ENCODE measurements at regions not wholly inside any gene's neighbourhood (a gene's known extent, or its start where the extent isn't known, plus 50 kb on each side); places are given as distances from the start of the nearest gene placed in this dataset.

DNA sequence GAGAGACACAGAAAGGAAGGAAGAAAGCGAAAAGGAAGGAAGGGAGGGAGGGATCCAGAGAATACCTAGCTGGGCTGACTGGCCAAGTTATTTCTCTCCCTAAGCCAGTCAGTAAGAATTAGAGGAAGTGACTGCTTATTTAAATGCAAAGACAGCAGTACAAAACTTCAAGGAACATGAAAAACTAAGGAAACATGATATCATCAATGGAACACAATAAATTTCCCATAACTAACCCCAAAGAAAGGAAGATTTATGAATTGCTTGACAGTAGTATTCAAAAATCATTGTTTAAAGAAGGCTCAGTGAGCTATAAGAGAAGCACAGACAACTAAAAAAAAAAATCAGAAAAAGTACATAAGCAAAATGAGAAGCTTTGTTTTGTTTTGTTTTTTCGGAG is 252.3 kb upstream of the SASH1 start:
- H3K27ac ChIP-seq (ENCODE audit: low read length) = no peak overlapping the region
- H2AFZ ChIP-seq (ENCODE audit: low read length) = no peak overlapping the region
- no peaks in the 10 kb centered on the region for H3K79me2 ChIP-seq (ENCODE audit: low read length)
- no peak for DNase-seq
- H3K9me3 ChIP-seq (ENCODE audit: low read length) = no peaks in the 10 kb centered on the region
- no peak overlapping the region for H3K4me2 ChIP-seq (ENCODE audit: low read depth, low read length, poor library complexity, severe bottlenecking)
- H3K4me1 ChIP-seq (ENCODE audit: low read length) = no peaks in the 10 kb centered on the region
- H3K4me3 ChIP-seq (ENCODE audit: low read length) = no peak overlapping the region
- no peak overlapping the region for H3K9ac ChIP-seq (ENCODE audit: low read length)
- no peaks in the 10 kb centered on the region for H3K9me2 ChIP-seq (replicated peaks; ENCODE audit: insufficient read depth, low read length)
- H3K36me3 ChIP-seq (ENCODE audit: insufficient read depth, low read length) = no peaks in the 10 kb centered on the region
- no peaks in the 10 kb centered on the region for H4K20me1 ChIP-seq (ENCODE audit: insufficient read depth, low read depth, low read length)
- H3K27me3 ChIP-seq (ENCODE audit: low read length) = 0 out of 2 replicates have a peak, but pooled peaks cover 3% of the 10 kb centered on the region

DNA sequence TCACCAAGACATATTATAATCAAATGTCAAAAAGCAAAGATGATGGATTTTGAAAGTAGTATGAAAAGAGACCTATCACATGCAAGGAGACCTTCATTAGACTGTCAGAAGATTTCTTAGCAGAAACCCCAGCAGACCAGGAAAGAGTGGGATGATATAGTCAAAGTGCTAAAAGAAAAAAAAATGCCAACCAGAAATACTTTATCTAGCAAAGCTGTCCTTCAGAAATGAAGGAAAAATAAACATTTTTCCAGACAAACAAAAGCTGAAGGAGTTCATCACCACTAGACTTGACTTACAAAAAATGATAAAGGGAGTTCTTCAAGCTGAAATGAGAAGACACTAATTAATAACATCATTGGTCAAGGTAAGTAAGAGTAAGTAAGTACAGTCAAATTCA is 251.2 kb upstream of the SASH1 start:
- H4K20me1 ChIP-seq (ENCODE audit: insufficient read depth, low read depth, low read length) = no peaks in the 10 kb centered on the region
- H3K27ac ChIP-seq (ENCODE audit: low read length) = no peak overlapping the region
- no peak overlapping the region for H3K9ac ChIP-seq (ENCODE audit: low read length)
- H3K9me2 ChIP-seq (replicated peaks; ENCODE audit: insufficient read depth, low read length) = no peaks in the 10 kb centered on the region
- H2AFZ ChIP-seq (ENCODE audit: low read length) = no peak overlapping the region
- no peaks in the 10 kb centered on the region for H3K9me3 ChIP-seq (ENCODE audit: low read length)
- H3K27me3 ChIP-seq (ENCODE audit: low read length) = 0 out of 2 replicates have a peak, but pooled peaks cover 3% of the 10 kb centered on the region
- H3K4me2 ChIP-seq (ENCODE audit: low read depth, low read length, poor library complexity, severe bottlenecking) = no peak overlapping the region
- H3K4me3 ChIP-seq (ENCODE audit: low read length) = no peak overlapping the region
- no peaks in the 10 kb centered on the region for H3K79me2 ChIP-seq (ENCODE audit: low read length)
- no peak for DNase-seq
- H3K4me1 ChIP-seq (ENCODE audit: low read length) = no peaks in the 10 kb centered on the region
- no peaks in the 10 kb centered on the region for H3K36me3 ChIP-seq (ENCODE audit: insufficient read depth, low read length)

DNA sequence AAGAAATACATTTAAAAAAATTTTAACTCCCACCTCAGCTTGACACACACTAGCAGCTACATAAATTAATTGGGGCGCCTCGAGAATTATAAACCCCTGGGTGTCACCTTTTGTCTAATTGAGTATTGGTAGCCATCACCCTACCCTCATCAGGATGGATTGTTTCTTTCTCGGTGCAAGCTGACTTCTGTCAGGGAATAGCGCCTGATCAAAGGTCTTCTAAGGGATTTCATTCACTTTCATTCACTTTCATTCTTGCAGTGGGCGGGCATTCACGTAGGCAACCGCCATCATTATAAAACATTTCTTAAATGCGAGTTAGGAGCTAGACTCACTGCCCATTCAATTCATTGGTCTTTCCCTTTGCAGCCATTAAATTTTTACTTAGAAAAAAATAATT is 239.2 kb upstream of the SASH1 start:
- H3K4me1 ChIP-seq (ENCODE audit: low read length) = no peaks in the 10 kb centered on the region
- no peaks in the 10 kb centered on the region for H3K9me2 ChIP-seq (replicated peaks; ENCODE audit: insufficient read depth, low read length)
- H3K36me3 ChIP-seq (ENCODE audit: insufficient read depth, low read length) = no peaks in the 10 kb centered on the region
- no peak overlapping the region for H3K4me2 ChIP-seq (ENCODE audit: low read depth, low read length, poor library complexity, severe bottlenecking)
- no peak overlapping the region for H3K27ac ChIP-seq (ENCODE audit: low read length)
- no peaks in the 10 kb centered on the region for H3K9me3 ChIP-seq (ENCODE audit: low read length)
- no peaks in the 10 kb centered on the region for H4K20me1 ChIP-seq (ENCODE audit: insufficient read depth, low read depth, low read length)
- DNase-seq = no peak
- H2AFZ ChIP-seq (ENCODE audit: low read length) = no peak overlapping the region
- H3K79me2 ChIP-seq (ENCODE audit: low read length) = no peaks in the 10 kb centered on the region
- no peak overlapping the region for H3K4me3 ChIP-seq (ENCODE audit: low read length)
- H3K9ac ChIP-seq (ENCODE audit: low read length) = no peak overlapping the region
- H3K27me3 ChIP-seq (ENCODE audit: low read length) = no peaks in the 10 kb centered on the region

DNA sequence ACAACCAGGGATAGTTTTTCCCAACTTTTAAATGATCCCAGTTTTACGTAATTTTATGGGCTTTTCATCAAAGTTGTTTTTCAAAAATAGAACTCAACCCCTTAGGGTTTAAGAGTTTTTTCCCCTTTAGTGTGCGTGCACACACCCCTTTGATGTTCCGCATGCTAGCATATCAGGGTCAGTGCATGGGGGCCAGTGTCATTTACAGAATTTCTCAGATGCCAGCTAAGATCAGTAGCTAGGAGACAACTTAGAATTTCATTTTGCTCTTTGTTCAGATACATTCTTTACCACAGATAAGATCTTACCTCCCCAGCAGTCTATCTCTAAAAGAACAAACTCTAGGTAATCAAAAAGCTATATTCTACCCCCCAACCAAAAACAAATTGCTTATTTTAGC is 238.5 kb upstream of the SASH1 start:
- Histone ChIP-seq H3K27ac (ENCODE audit: low read length) (no peak overlapping the region), H3K4me1 (ENCODE audit: low read length) (no peaks in the 10 kb centered on the region), H2AFZ (ENCODE audit: low read length) (no peak overlapping the region), H3K4me3 (ENCODE audit: low read length) (no peak overlapping the region), H3K9me3 (ENCODE audit: low read length) (no peaks in the 10 kb centered on the region), H3K4me2 (ENCODE audit: low read depth, low read length, poor library complexity, severe bottlenecking) (no peak overlapping the region), H3K27me3 (ENCODE audit: low read length) (no peaks in the 10 kb centered on the region), H3K79me2 (ENCODE audit: low read length) (no peaks in the 10 kb centered on the region), H3K36me3 (ENCODE audit: insufficient read depth, low read length) (no peaks in the 10 kb centered on the region), H4K20me1 (ENCODE audit: insufficient read depth, low read depth, low read length) (no peaks in the 10 kb centered on the region), H3K9ac (ENCODE audit: low read length) (no peak overlapping the region), H3K9me2 (replicated peaks; ENCODE audit: insufficient read depth, low read length) (no peaks in the 10 kb centered on the region)
- DNase-seq = no peak

DNA sequence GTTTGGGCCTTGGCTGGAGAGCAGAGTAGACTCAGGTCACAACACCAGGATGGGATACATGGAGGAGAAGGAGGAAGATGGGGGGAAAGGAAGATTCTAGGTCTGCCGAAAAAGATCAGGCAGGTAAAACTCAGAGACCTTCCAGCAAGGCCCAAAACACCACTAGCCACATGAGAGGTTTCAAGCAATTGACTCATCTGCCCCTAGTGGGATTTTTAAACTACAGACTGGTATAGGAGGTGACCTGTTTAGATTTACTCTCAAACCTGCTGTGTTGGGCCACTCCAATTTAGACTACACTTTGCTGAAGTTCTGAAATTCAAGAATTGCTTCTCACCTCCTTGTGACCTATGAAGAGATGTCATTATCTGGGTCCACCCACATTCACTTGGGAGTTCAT is 236.9 kb upstream of the SASH1 start:
- H3K4me3 ChIP-seq (ENCODE audit: low read length) = no peak overlapping the region

DNA sequence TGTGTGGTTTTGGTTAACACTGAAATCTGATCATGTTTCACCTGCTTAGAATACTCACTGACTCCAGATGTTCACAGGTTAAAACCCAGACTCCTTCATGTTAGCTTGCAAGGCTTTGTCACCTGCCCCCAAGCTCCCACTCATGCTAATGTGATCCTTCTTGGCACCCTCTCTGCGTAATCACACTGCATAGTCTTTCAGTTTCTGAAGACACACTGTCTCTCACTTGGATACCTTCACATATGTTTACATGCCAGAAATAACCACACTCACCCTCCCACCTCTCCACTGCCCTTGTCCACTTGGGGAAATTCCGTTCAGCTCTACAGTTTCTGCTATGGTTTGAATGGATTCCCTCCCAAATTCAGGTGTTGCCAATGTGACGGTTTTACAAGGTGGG is 234.7 kb upstream of the SASH1 start:
- H3K27me3 ChIP-seq (ENCODE audit: low read length) = no peaks in the 10 kb centered on the region

More for the DNA sequence above, 236.9 kb upstream of the SASH1 start:
- no peak overlapping the region for H3K4me2 ChIP-seq (ENCODE audit: low read depth, low read length, poor library complexity, severe bottlenecking)
- H3K36me3 ChIP-seq (ENCODE audit: insufficient read depth, low read length) = no peaks in the 10 kb centered on the region
- H3K4me1 ChIP-seq (ENCODE audit: low read length) = no peaks in the 10 kb centered on the region
- no peak overlapping the region for H3K27ac ChIP-seq (ENCODE audit: low read length)
- DNase-seq = no peak
- no peaks in the 10 kb centered on the region for H3K9me2 ChIP-seq (replicated peaks; ENCODE audit: insufficient read depth, low read length)
- no peaks in the 10 kb centered on the region for H3K79me2 ChIP-seq (ENCODE audit: low read length)
- no peaks in the 10 kb centered on the region for H4K20me1 ChIP-seq (ENCODE audit: insufficient read depth, low read depth, low read length)
- no peak overlapping the region for H2AFZ ChIP-seq (ENCODE audit: low read length)
- no peaks in the 10 kb centered on the region for H3K9me3 ChIP-seq (ENCODE audit: low read length)
- no peak overlapping the region for H3K9ac ChIP-seq (ENCODE audit: low read length)
- no peaks in the 10 kb centered on the region for H3K27me3 ChIP-seq (ENCODE audit: low read length)

DNA sequence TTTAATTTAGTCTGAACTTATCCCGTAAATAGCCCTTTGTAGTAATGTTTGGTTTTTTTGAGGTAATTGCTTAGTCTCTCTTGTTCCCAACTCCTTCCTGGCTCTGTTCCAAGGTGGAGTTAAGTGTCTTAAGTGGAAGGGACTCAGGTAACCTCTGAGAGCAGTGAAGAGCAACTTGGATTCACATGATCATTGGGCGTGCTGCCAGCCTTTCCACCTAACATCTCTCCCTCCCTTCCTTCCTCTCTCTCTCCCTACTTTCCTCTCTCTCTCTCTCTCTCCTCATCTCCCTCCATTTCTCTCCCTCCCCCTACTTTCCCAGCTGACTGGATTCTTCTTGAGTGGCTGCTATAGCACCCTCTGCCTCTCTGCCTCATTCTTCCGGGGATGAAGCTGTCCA is 232.9 kb upstream of the SASH1 start:
- no peak overlapping the region for H2AFZ ChIP-seq (ENCODE audit: low read length)
- no peaks in the 10 kb centered on the region for H3K36me3 ChIP-seq (ENCODE audit: insufficient read depth, low read length)
- no peak overlapping the region for H3K4me3 ChIP-seq (ENCODE audit: low read length)
- H3K4me1 ChIP-seq (ENCODE audit: low read length) = no peaks in the 10 kb centered on the region
- H3K9me3 ChIP-seq (ENCODE audit: low read length) = no peaks in the 10 kb centered on the region
- no peaks in the 10 kb centered on the region for H3K9me2 ChIP-seq (replicated peaks; ENCODE audit: insufficient read depth, low read length)
- no peaks in the 10 kb centered on the region for H4K20me1 ChIP-seq (ENCODE audit: insufficient read depth, low read depth, low read length)
- H3K27me3 ChIP-seq (ENCODE audit: low read length) = no peaks in the 10 kb centered on the region
- H3K9ac ChIP-seq (ENCODE audit: low read length) = no peak overlapping the region
- H3K4me2 ChIP-seq (ENCODE audit: low read depth, low read length, poor library complexity, severe bottlenecking) = no peak overlapping the region
- H3K79me2 ChIP-seq (ENCODE audit: low read length) = no peaks in the 10 kb centered on the region
- no peak for DNase-seq
- H3K27ac ChIP-seq (ENCODE audit: low read length) = no peak overlapping the region

More for the DNA sequence above, 234.7 kb upstream of the SASH1 start:
- no peaks in the 10 kb centered on the region for H3K9me2 ChIP-seq (replicated peaks; ENCODE audit: insufficient read depth, low read length)
- H3K79me2 ChIP-seq (ENCODE audit: low read length) = no peaks in the 10 kb centered on the region
- DNase-seq = no peak
- H3K4me1 ChIP-seq (ENCODE audit: low read length) = no peaks in the 10 kb centered on the region
- H3K9me3 ChIP-seq (ENCODE audit: low read length) = no peaks in the 10 kb centered on the region
- H3K27ac ChIP-seq (ENCODE audit: low read length) = no peak overlapping the region
- no peaks in the 10 kb centered on the region for H4K20me1 ChIP-seq (ENCODE audit: insufficient read depth, low read depth, low read length)
- H3K4me2 ChIP-seq (ENCODE audit: low read depth, low read length, poor library complexity, severe bottlenecking) = no peak overlapping the region
- no peak overlapping the region for H3K9ac ChIP-seq (ENCODE audit: low read length)
- H3K4me3 ChIP-seq (ENCODE audit: low read length) = no peak overlapping the region
- no peak overlapping the region for H2AFZ ChIP-seq (ENCODE audit: low read length)
- no peaks in the 10 kb centered on the region for H3K36me3 ChIP-seq (ENCODE audit: insufficient read depth, low read length)

DNA sequence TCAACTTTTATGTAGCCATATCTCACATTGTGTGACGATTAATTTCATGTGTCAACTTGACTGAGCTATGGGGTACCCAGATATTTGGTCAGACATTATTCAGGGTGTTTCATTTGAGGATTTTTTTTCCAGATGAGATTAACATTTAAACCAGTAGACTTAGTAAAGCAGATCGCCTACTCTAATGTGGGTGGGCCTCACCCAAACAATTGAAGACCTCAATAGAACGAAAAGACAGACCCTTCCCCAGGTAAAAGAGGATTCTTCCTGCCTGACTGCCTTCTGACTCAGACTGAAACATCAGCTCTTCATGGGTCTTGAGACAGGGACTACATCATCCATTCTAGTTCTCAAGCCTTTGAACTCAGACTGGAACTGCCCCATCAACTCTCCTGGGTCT is 231.7 kb upstream of the SASH1 start:
- Histone ChIP-seq H3K4me2 (ENCODE audit: low read depth, low read length, poor library complexity, severe bottlenecking) (no peak overlapping the region), H3K9me3 (ENCODE audit: low read length) (no peaks in the 10 kb centered on the region), H3K79me2 (ENCODE audit: low read length) (no peaks in the 10 kb centered on the region), H3K36me3 (ENCODE audit: insufficient read depth, low read length) (no peaks in the 10 kb centered on the region), H3K27me3 (ENCODE audit: low read length) (no peaks in the 10 kb centered on the region), H3K4me3 (ENCODE audit: low read length) (no peak overlapping the region), H3K9me2 (replicated peaks; ENCODE audit: insufficient read depth, low read length) (no peaks in the 10 kb centered on the region), H2AFZ (ENCODE audit: low read length) (no peak overlapping the region), H4K20me1 (ENCODE audit: insufficient read depth, low read depth, low read length) (no peaks in the 10 kb centered on the region), H3K9ac (ENCODE audit: low read length) (no peak overlapping the region), H3K27ac (ENCODE audit: low read length) (no peak overlapping the region), H3K4me1 (ENCODE audit: low read length) (no peaks in the 10 kb centered on the region)
- DNase-seq = no peak

DNA sequence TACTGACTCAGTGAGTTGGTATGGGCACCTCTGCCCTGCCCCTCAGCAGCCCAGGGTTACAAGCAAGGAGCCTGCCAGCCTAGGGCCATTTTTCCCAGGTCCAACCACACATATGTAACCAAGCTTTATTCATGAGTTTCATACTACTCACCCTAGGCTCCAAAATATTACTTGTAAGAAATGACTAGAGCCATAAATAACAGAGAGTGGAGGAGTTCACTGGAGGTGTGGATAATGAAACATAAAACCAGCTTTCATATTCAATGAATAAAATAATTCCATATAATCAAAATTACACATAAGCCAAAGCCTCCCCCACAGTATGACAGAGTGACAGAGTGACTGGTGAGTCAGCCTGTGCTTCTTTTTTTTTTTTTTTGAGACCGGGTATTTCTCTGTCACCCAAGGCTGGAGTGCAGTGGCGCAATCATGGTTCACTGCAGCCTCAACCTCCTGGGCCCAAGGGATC is 229.8 kb upstream of the SASH1 start:
- Histone ChIP-seq H2AFZ (ENCODE audit: low read length) (no peak overlapping the region), H3K4me1 (ENCODE audit: low read length) (no peaks in the 10 kb centered on the region), H3K9me3 (ENCODE audit: low read length) (no peaks in the 10 kb centered on the region), H3K79me2 (ENCODE audit: low read length) (no peaks in the 10 kb centered on the region), H3K4me3 (ENCODE audit: low read length) (no peak overlapping the region), H4K20me1 (ENCODE audit: insufficient read depth, low read depth, low read length) (no peaks in the 10 kb centered on the region), H3K9ac (ENCODE audit: low read length) (no peak overlapping the region), H3K27ac (ENCODE audit: low read length) (no peak overlapping the region), H3K36me3 (ENCODE audit: insufficient read depth, low read length) (no peaks in the 10 kb centered on the region), H3K27me3 (ENCODE audit: low read length) (no peaks in the 10 kb centered on the region), H3K4me2 (ENCODE audit: low read depth, low read length, poor library complexity, severe bottlenecking) (no peak overlapping the region), H3K9me2 (replicated peaks; ENCODE audit: insufficient read depth, low read length) (no peaks in the 10 kb centered on the region)
- DNase-seq = no peak
